Dedifferentiated amniotic fluid mesenchymal stem cell (primary cell): ENCODE measurements at regions not wholly inside any gene's neighbourhood (a gene's known extent, or its start where the extent isn't known, plus 50 kb on each side); places are given as distances from the start of the nearest gene placed in this dataset.
"Not testable (repeated sequence)": the region's sequence is repeated elsewhere in the genome, so short reads cannot be mapped to it uniquely, and the experiment has no call there.

ENCODE experiments used
- DNase-seq: peaks from one replicate; pipeline ENCODE4 v3.0.0-alpha.2; 2016; ENCODE audit errors: extremely low spot score

- no peak for DNase-seq
Measured at GRCh38 chr18:47679864-47680263, 250.6 kb downstream of the SMAD2 start.

- DNase-seq, result no peak
Measured at GRCh38 chr18:47677952-47678351, 252.5 kb downstream of the SMAD2 start.

GRCh38 chr18:47669815-47670214 lies 260.6 kb downstream of the SMAD2 start:
- no peak for DNase-seq

GRCh38 chr18:47658498-47658897 lies 272.0 kb downstream of the SMAD2 start:
- DNase-seq, result no peak

- DNase-seq, result no peak
Measured at GRCh38 chr18:47654988-47655387, 275.5 kb downstream of the SMAD2 start.

GRCh38 chr18:47644896-47645295 lies 285.6 kb downstream of the SMAD2 start:
- DNase-seq, result no peak

- not testable (repeated sequence) for DNase-seq
Measured at GRCh38 chr18:47637551-47637950, 292.9 kb downstream of the SMAD2 start.

- no peak for DNase-seq
Measured at GRCh38 chr18:47635416-47635815, 295.0 kb downstream of the SMAD2 start.

GRCh38 chr18:47632970-47633635 lies 297.4 kb downstream of the SMAD2 start:
- DNase-seq, result no peak

- DNase-seq, result no peak
Measured at GRCh38 chr18:47628893-47629292, 301.6 kb downstream of the SMAD2 start.

- DNase-seq, result no peak
Measured at GRCh38 chr18:47628240-47628781, 302.1 kb downstream of the SMAD2 start.

GRCh38 chr18:47627030-47627429 lies 303.4 kb downstream of the SMAD2 start:
- no peak for DNase-seq

- no peak for DNase-seq
Measured at GRCh38 chr18:47619771-47620448, 310.5 kb downstream of the SMAD2 start.

GRCh38 chr18:47618758-47619157 lies 311.7 kb downstream of the SMAD2 start:
- DNase-seq, result no peak

- no peak for DNase-seq
Measured at GRCh38 chr18:47615043-47615442, 315.4 kb downstream of the SMAD2 start.

- DNase-seq, result no peak
Measured at GRCh38 chr18:47613929-47614328, 316.5 kb downstream of the SMAD2 start.

- no peak for DNase-seq
Measured at GRCh38 chr18:47611649-47612048, 318.8 kb downstream of the SMAD2 start.

- no peak for DNase-seq
Measured at GRCh38 chr18:47606526-47606925, 323.9 kb downstream of the SMAD2 start.

GRCh38 chr18:47605093-47605492 lies 325.4 kb downstream of the SMAD2 start:
- DNase-seq, result no peak

- DNase-seq, result no peak
Measured at GRCh38 chr18:47604021-47604420, 326.4 kb downstream of the SMAD2 start.

- no peak for DNase-seq
Measured at GRCh38 chr18:47603158-47603557, 327.3 kb downstream of the SMAD2 start.

GRCh38 chr18:47602273-47602897 lies 328.1 kb downstream of the SMAD2 start:
- no peak for DNase-seq
